GM12891 (cell line): ENCODE measurements at regions not wholly inside any gene's neighbourhood (a gene's known extent, or its start where the extent isn't known, plus 50 kb on each side); places are given as distances from the start of the nearest gene placed in this dataset.

Source experiments
- PAX5 ChIP-seq: IDR thresholded peaks from 2 replicates; pipeline ENCODE4 v1.6.1; 2011; ENCODE audit warnings: low read length, moderate library complexity, mild to moderate bottlenecking; ENCODE audit not compliant: insufficient read depth, severe bottlenecking
- POLR2A ChIP-seq: IDR thresholded peaks from 2 replicates; pipeline ENCODE4 v1.6.1; 2011; ENCODE audit warnings: low read depth, low read length, control low read depth
- POLR2AphosphoS5 ChIP-seq: IDR thresholded peaks from 2 replicates; pipeline ENCODE4 v1.6.1; 2011; ENCODE audit warnings: low read depth, low read length, control low read depth
- POU2F2 ChIP-seq: IDR thresholded peaks from 2 replicates; pipeline ENCODE4 v1.6.1; 2011; ENCODE audit warnings: low read depth, mild to moderate bottlenecking, control low read depth, low read length, moderate library complexity
- TAF1 ChIP-seq: IDR thresholded peaks from 2 replicates; pipeline ENCODE4 v1.6.1; 2011; ENCODE audit warnings: low read depth, low read length, control low read depth

DNA sequence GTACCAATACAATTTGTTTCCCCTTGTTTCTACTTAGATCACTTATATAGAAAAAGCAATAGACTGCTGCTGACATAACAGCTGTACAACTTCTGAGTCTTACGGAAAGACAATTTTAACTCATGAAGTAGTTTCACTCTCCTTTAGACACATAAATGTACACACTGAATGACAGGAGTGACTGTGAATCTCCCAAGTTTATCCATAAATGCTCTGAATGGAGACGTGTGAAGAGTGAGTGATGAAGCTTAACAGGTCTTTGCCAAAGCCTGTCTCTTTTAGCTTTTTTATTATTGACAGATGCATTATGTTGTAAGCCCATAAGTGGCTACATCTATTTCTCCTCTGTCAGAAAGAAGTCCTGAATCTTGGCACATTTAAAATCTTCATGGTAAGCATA is 265.9 kb downstream of the TRIM36 start:
- TF ChIP-seq TAF1 (no peak), POLR2A (no peak), PAX5 (no peak), POLR2AphosphoS5 (no peak), POU2F2 (no peak)
